DND-41 (cell line): ENCODE measurements at regions not wholly inside any gene's neighbourhood (a gene's known extent, or its start where the extent isn't known, plus 50 kb on each side); places are given as distances from the start of the nearest gene placed in this dataset.

Source experiments
- ATAC-seq: fragments of 200-7000 bp; cut with Tn5 transposase; 3 replicates; pipeline ENCODE4 v1.9.1; 2021; ENCODE audit warnings: low read depth; ENCODE audit not compliant: insufficient read depth
- DNase-seq: peaks from one replicate; pipeline ENCODE4 v3.0.0-alpha.2; 2020
- H2AFZ ChIP-seq: 2 replicates; pipeline ENCODE4 v1.6.0; 2012; ENCODE audit warnings: low read depth, low read length
- H3K27ac ChIP-seq: 2 replicates; pipeline ENCODE4 v1.5.1; 2012; ENCODE audit warnings: low read length, inconsistent platforms
- H3K27me3 ChIP-seq: fragments of 200-600 bp; sonication (generic); 2 replicates; pipeline ENCODE4 v1.6.0; 2012; ENCODE audit warnings: low read length, mild to moderate bottlenecking, inconsistent platforms; ENCODE audit not compliant: insufficient read depth, poor library complexity
- H3K36me3 ChIP-seq: 2 replicates; pipeline ENCODE4 v1.5.1; 2012; ENCODE audit warnings: low read length, inconsistent platforms; ENCODE audit not compliant: insufficient read depth
- H3K4me1 ChIP-seq: 2 replicates; pipeline ENCODE4 v1.5.1; 2012; ENCODE audit warnings: mild to moderate bottlenecking, low read length; ENCODE audit not compliant: insufficient read depth
- H3K4me2 ChIP-seq: 2 replicates; pipeline ENCODE4 v1.6.0; 2012; ENCODE audit warnings: mild to moderate bottlenecking, moderate library complexity, low read length, inconsistent platforms; ENCODE audit not compliant: insufficient read depth
- H3K4me3 ChIP-seq, 2 experiments: fragments of 200-600 bp in 1 of 2; shearing (Covaris generic) in 1 of 2; 2 replicates each; pipeline ENCODE4 v1.5.1; 2012 to 2016; ENCODE audit warnings: inconsistent platforms in 2 of 2, low read length in 2 of 2, mild to moderate bottlenecking in 2 of 2, low read depth in 1 of 2, moderate library complexity in 1 of 2
- H3K79me2 ChIP-seq: 2 replicates; pipeline ENCODE4 v1.6.0; 2012; ENCODE audit warnings: low read length, inconsistent platforms; ENCODE audit not compliant: insufficient read depth
- H3K9ac ChIP-seq: 2 replicates; pipeline ENCODE4 v1.6.0; 2012; ENCODE audit warnings: low read depth, mild to moderate bottlenecking, inconsistent platforms, low read length, moderate library complexity
- H3K9me3 ChIP-seq: 2 replicates; pipeline ENCODE4 v1.5.1; 2012; ENCODE audit warnings: low read length, moderate library complexity, mild to moderate bottlenecking, inconsistent platforms; ENCODE audit not compliant: insufficient read depth, severe bottlenecking
- H4K20me1 ChIP-seq: 2 replicates; pipeline ENCODE4 v1.6.0; 2012; ENCODE audit warnings: low read length; ENCODE audit not compliant: insufficient read depth
- CTCF ChIP-seq: IDR thresholded peaks from 2 replicates; pipeline ENCODE4 v1.5.1; 2012; ENCODE audit warnings: borderline replicate concordance, low read length, moderate library complexity, mild to moderate bottlenecking; ENCODE audit not compliant: poor library complexity, severe bottlenecking; ENCODE audit errors: extremely low read depth
- EZH2 ChIP-seq: IDR thresholded peaks from 3 replicates; pipeline ENCODE4 v1.6.1; 2012; ENCODE audit warnings: borderline replicate concordance, low read depth, mild to moderate bottlenecking, moderate library complexity, low read length, inconsistent platforms; ENCODE audit not compliant: severe bottlenecking

GRCh38 chr10:61850376-61850775 is 51.1 kb upstream of the ARID5B start:
- Histone ChIP-seq H3K4me2 (no peak overlapping the region), H3K36me3 (no peaks in the 10 kb centered on the region), H3K9ac (no peak overlapping the region), H3K27ac (no peak overlapping the region), H4K20me1 (no peaks in the 10 kb centered on the region), H3K79me2 (no peaks in the 10 kb centered on the region), H3K27me3 (no peaks in the 10 kb centered on the region), H3K9me3 (no peaks in the 10 kb centered on the region), H2AFZ (no peak overlapping the region), H3K4me1 (no peaks in the 10 kb centered on the region), H3K4me3 (no peak overlapping the region)
- DNase-seq (no peak), ATAC-seq (no peak)
- no peak for TF ChIP-seq CTCF
- TF ChIP-seq EZH2 = no peak
